GM06990 (cell line): ENCODE measurements at regions not wholly inside any gene's neighbourhood (a gene's known extent, or its start where the extent isn't known, plus 50 kb on each side); places are given as distances from the start of the nearest gene placed in this dataset.

ENCODE experiments used
- DNase-seq: peaks from one replicate; pipeline ENCODE4 v3.0.0-alpha.2; 2011; ENCODE audit not compliant: insufficient read length; ENCODE audit errors: extremely low read depth
- H3K27me3 ChIP-seq: replicated peaks from 2 replicates; pipeline ENCODE4 v1.6.0; 2011; ENCODE audit warnings: low read length; ENCODE audit not compliant: control insufficient read depth, insufficient read depth
- H3K36me3 ChIP-seq: 2 replicates; pipeline ENCODE4 v1.5.1; 2011; ENCODE audit warnings: low read length; ENCODE audit not compliant: control insufficient read depth, insufficient read depth
- H3K4me3 ChIP-seq: replicated peaks from 2 replicates; pipeline ENCODE4 v1.5.1; 2011; ENCODE audit warnings: low read depth, mild to moderate bottlenecking, control low read depth, low read length
- CTCF ChIP-seq: IDR thresholded peaks from 2 replicates; pipeline ENCODE4 v1.5.1; 2011; ENCODE audit warnings: low read length, control low read depth, mild to moderate bottlenecking, inconsistent platforms; ENCODE audit not compliant: insufficient read depth, poor library complexity, severe bottlenecking

- no peaks in the 10 kb centered on the region for H3K36me3 ChIP-seq
- H3K27me3 ChIP-seq, result no peaks in the 10 kb centered on the region
- no peak for TF ChIP-seq CTCF
- no peak overlapping the region for H3K4me3 ChIP-seq
- DNase-seq, result no peak
Measured at GRCh38 chr5:68161156-68161555, 54.4 kb upstream of the PIK3R1 start.

- Histone ChIP-seq H3K36me3 (no peaks in the 10 kb centered on the region), H3K27me3 (no peaks in the 10 kb centered on the region), H3K4me3 (no peak overlapping the region)
- DNase-seq, result no peak
- TF ChIP-seq CTCF, result no peak
Measured at GRCh38 chr5:68159224-68159951, 56.2 kb upstream of the PIK3R1 start.

DNA sequence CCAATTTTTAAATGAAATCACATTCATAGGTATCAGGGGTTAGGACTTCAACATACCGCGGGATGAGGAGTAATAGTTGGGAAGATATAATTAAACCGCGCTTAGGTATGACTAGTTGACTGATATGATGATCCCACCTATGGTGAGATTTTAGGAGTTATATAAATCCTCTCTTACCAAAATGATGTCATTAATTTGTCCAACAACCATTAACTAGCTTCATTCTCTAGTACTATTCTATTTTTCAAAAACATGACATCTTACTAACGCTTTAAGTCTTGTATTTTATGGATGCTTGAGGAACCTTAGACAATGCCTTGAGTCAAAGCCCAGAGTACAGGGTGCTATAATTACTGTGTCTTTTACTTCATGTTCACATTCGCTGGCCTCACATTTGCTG, 59.6 kb upstream of the PIK3R1 start:
- no peak for TF ChIP-seq CTCF
- H3K36me3 ChIP-seq, result no peaks in the 10 kb centered on the region
- no peaks in the 10 kb centered on the region for H3K27me3 ChIP-seq
- H3K4me3 ChIP-seq, result no peak overlapping the region
- no peak for DNase-seq

- Histone ChIP-seq H3K36me3 (no peaks in the 10 kb centered on the region), H3K27me3 (no peaks in the 10 kb centered on the region), H3K4me3 (no peak overlapping the region)
- no peak for DNase-seq
- no peak for TF ChIP-seq CTCF
Measured at GRCh38 chr5:68154119-68154857, 61.3 kb upstream of the PIK3R1 start.

DNA sequence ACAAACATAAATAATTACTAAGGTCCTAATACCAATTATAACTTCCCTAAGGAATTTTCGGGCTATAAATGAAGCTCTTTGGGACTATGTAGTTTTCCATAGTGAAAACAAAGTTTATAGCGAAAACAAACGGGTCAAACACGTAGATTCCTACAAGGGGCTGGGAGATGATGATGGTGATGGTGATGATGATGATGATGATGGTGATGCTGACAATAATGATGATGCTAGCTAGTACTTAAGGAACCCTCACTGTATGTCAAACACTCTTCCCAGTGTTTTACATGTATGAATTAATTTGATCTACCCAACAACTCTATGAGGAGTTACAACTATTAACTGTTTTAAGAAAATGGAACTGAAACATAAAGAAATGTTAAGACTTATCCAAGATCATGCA, 63.7 kb upstream of the PIK3R1 start:
- H3K36me3 ChIP-seq, result no peaks in the 10 kb centered on the region
- H3K4me3 ChIP-seq, result no peak overlapping the region
- no peaks in the 10 kb centered on the region for H3K27me3 ChIP-seq
- DNase-seq, result no peak
- TF ChIP-seq CTCF, result no peak

DNA sequence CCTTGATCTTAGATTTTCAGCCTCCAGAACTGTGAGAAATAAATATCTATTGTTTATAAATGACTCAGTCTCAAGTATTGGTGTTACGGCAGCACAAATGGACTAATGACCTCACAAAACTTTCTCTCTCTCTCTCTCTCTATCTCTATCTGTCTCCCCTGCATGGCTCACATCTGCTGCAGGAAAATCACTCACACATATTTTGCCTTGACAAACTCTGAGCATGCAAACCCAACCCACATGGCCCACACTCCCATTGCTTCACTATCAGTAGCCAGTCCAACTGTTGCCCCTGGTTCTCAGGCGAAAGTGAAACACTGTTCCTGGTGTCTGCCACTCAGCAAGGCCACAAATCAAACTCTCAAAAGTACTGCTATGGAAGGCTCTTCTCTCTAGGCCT, 66.4 kb upstream of the PIK3R1 start:
- no peaks in the 10 kb centered on the region for H3K27me3 ChIP-seq
- no peak for TF ChIP-seq CTCF
- H3K36me3 ChIP-seq, result no peaks in the 10 kb centered on the region
- no peak for DNase-seq
- no peak overlapping the region for H3K4me3 ChIP-seq
